ENCODE measurements at regions not wholly inside any gene's neighbourhood (a gene's known extent, or its start where the extent isn't known, plus 50 kb on each side); places are given as distances from the start of the nearest gene placed in this dataset.

GRCh38 chr3:82079335-82079890 lies 318.0 kb upstream of the GBE1 start:
- no peak for TF ChIP-seq CTCF (IDR thresholded peaks at IDR 0.05; ENCODE audit: insufficient read depth, low read length)
- TF ChIP-seq REST (IDR thresholded peaks at IDR 0.05; ENCODE audit: insufficient replicate concordance, low read depth), result no peak
- no peak for TF ChIP-seq POLR2AphosphoS5 (IDR thresholded peaks at IDR 0.05; ENCODE audit: low read depth)
- TF ChIP-seq GABPA (IDR thresholded peaks at IDR 0.05; ENCODE audit: low read depth), result no peak

Measured in HL-60 (cell line).